ACC112 (cell line): ENCODE measurements at regions not wholly inside any gene's neighbourhood (a gene's known extent, or its start where the extent isn't known, plus 50 kb on each side); places are given as distances from the start of the nearest gene placed in this dataset.
"Not testable (repeated sequence)": the region's sequence is repeated elsewhere in the genome, so short reads cannot be mapped to it uniquely, and the experiment has no call there.

ENCODE experiments used
- H2AFZ ChIP-seq: fragments of 200-600 bp; sonication (generic); one replicate; pipeline ENCODE4 v1.6.0; 2017; ENCODE audit warnings: antibody characterized with exemption, low read length; ENCODE audit not compliant: unreplicated experiment
- H3K27ac ChIP-seq: fragments of 200-600 bp; sonication (generic); 2 replicates; pipeline ENCODE4 v1.5.1; 2014; ENCODE audit warnings: low read depth, mild to moderate bottlenecking, antibody characterized with exemption, low read length, moderate library complexity
- H3K27me3 ChIP-seq: fragments of 200-600 bp; sonication (generic); 2 replicates; pipeline ENCODE4 v1.6.1; 2014; ENCODE audit warnings: mild to moderate bottlenecking, antibody characterized with exemption, low read length, moderate library complexity, mixed read lengths; ENCODE audit not compliant: insufficient read depth
- H3K36me3 ChIP-seq: fragments of 200-600 bp; sonication (generic); 2 replicates; pipeline ENCODE4 v1.6.1; 2016; ENCODE audit warnings: mild to moderate bottlenecking, antibody characterized with exemption, low read length, moderate library complexity, mixed read lengths; ENCODE audit not compliant: insufficient read depth
- H3K4me1 ChIP-seq: fragments of 200-600 bp; sonication (generic); one replicate; pipeline ENCODE4 v1.6.1; 2016; ENCODE audit warnings: low read length, mixed read lengths; ENCODE audit not compliant: insufficient read depth, unreplicated experiment, control insufficient read depth
- H3K4me3 ChIP-seq: fragments of 200-600 bp; sonication (generic); 2 replicates; pipeline ENCODE4 v1.5.1; 2014; ENCODE audit warnings: mild to moderate bottlenecking, low read depth, low read length
- H3K79me2 ChIP-seq: fragments of 200-600 bp; sonication (generic); one replicate; pipeline ENCODE4 v1.6.0; 2016; ENCODE audit warnings: low read length; ENCODE audit not compliant: control insufficient read depth, unreplicated experiment, insufficient read depth

GRCh38 chr5:32859211-32859641, 148.1 kb downstream of the NPR3 start:
- Histone ChIP-seq H2AFZ (no peak overlapping the region), H3K79me2 (no peaks in the 10 kb centered on the region), H3K27ac (no peak overlapping the region; the same call in 1 of the 2 replicates), H3K4me3 (no peak overlapping the region), H3K27me3 (no peaks in the 10 kb centered on the region), H3K36me3 (no peaks in the 10 kb centered on the region), H3K4me1 (peaks cover 3% of the 10 kb centered on the region)

DNA sequence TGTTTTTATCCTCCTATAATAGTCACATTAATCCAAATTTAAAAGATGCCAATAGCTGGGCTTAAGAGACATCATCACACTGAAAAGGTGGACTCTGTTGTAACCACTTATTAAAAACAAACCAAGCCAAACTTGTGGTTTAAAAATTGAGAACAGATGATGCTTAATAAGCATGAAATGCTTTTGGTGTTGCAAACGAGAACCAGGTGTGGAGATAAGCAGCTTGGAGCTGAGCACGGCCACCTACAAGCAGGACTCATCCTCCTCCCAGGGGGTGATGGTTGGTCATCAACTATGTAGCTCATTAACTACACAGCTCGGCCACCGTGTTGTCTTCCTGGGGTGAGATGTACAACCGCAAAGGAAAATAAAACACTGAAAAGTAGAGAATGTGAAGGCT, 154.4 kb downstream of the NPR3 start:
- H3K27ac ChIP-seq: no peak overlapping the region
- H3K79me2 ChIP-seq: no peaks in the 10 kb centered on the region
- H3K4me1 ChIP-seq: no peaks in the 10 kb centered on the region
- H3K4me3 ChIP-seq: no peak overlapping the region
- no peaks in the 10 kb centered on the region for H3K36me3 ChIP-seq
- H2AFZ ChIP-seq: no peak overlapping the region
- H3K27me3 ChIP-seq: no peaks in the 10 kb centered on the region

- Histone ChIP-seq H3K4me3 (no peak overlapping the region), H3K36me3 (no peaks in the 10 kb centered on the region), H3K79me2 (no peaks in the 10 kb centered on the region), H3K27ac (no peak overlapping the region), H3K4me1 (no peaks in the 10 kb centered on the region), H3K27me3 (no peaks in the 10 kb centered on the region), H2AFZ (no peak overlapping the region)
Observed at GRCh38 chr5:32866138-32866537, 155.0 kb downstream of the NPR3 start.

DNA sequence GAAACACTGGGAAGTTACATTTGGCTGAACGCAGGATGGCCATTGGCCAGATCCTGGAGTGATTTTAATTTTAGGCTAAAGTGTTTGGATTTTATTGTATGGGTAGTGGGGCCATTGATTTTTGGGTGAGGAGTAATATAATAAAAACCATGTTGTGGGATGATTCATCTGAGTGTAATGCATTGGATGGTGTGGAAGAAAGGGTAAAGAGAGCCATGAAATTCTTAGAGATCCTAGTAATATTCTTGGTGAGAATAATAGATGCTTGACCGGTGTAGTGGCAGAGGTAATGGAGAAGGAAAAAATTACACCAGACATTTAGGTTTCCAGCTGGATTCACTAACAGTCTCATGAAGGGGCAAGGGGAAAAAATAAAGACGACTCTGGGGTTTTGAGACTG, 158.1 kb downstream of the NPR3 start:
- Histone ChIP-seq H3K27me3 (no peaks in the 10 kb centered on the region), H3K4me1 (no peaks in the 10 kb centered on the region), H3K36me3 (no peaks in the 10 kb centered on the region), H3K79me2 (no peaks in the 10 kb centered on the region), H2AFZ (no peak overlapping the region), H3K27ac (no peak overlapping the region), H3K4me3 (no peak overlapping the region)

DNA sequence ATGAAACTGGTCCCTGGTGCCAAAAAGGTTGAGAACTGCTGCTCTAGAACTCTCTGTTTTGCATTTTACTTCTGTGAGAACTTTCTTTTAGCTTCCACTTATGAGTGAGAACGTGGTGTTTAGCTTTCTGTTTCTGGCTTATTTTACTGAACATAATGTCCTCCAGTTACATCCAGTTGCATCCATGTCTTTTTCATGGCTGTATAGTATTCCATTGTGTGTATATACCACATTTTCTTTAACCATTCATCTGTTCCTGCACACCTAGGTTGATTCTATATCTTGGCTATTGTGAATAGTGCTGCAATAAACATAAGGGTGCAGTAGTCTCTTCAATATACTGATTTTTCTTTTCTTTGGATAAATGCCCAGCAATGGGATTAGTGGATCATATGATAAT, 165.7 kb downstream of the NPR3 start:
- H3K36me3 ChIP-seq: no peaks in the 10 kb centered on the region
- H3K27ac ChIP-seq: no peak overlapping the region
- no peaks in the 10 kb centered on the region for H3K79me2 ChIP-seq
- no peaks in the 10 kb centered on the region for H3K27me3 ChIP-seq
- H3K4me3 ChIP-seq: no peak overlapping the region
- H3K4me1 ChIP-seq: no peaks in the 10 kb centered on the region
- no peak overlapping the region for H2AFZ ChIP-seq

DNA sequence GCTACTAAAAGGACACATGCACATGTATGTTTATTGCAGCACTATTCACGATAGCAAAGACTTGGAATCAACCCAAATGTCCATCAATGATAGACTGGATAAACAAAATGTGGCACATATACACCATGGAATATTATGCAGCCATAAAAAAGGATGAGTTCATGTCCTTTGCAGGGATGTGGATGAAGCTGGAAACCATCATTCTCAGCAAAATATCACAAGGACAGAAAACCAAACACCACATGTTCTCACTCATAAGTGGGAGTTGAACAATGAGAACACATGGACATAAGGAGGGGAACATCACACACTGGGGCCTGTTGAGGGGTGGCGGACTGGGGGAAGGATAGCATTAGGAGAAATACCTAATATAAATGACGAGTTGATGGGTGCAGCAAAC, 168.2 kb downstream of the NPR3 start:
- not testable (repeated sequence) for H3K79me2 ChIP-seq, H3K36me3 ChIP-seq, H3K4me1 ChIP-seq, H3K27ac ChIP-seq, H2AFZ ChIP-seq, H3K27me3 ChIP-seq, H3K4me3 ChIP-seq

- Histone ChIP-seq H2AFZ (no peak overlapping the region), H3K79me2 (no peaks in the 10 kb centered on the region), H3K36me3 (no peaks in the 10 kb centered on the region), H3K27me3 (no peaks in the 10 kb centered on the region), H3K4me3 (no peak overlapping the region), H3K27ac (no peak overlapping the region), H3K4me1 (no peaks in the 10 kb centered on the region)
Observed at GRCh38 chr5:32880796-32881195, 169.7 kb downstream of the NPR3 start.

DNA sequence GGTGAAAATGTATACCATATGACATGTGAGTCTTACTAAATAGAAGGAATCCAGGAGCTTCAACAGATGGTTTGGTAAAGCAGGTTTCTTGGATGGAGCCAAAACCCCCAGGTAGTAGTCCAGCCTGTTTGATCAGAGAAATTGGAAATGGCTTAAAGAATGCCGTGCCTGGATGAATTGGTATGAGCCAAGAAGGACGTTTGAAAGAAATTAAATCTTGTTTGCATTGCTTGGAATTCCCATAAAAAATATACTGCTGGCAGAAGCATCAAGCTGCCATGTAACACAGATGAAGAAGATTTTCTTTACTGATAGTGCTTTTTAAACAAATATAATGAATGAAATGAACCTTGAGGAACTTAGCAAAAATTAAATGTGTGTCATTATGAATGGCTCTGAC, 176.3 kb downstream of the NPR3 start:
- no peaks in the 10 kb centered on the region for H3K27me3 ChIP-seq
- H2AFZ ChIP-seq: no peak overlapping the region
- no peaks in the 10 kb centered on the region for H3K79me2 ChIP-seq
- H3K36me3 ChIP-seq: no peaks in the 10 kb centered on the region
- no peak overlapping the region for H3K27ac ChIP-seq
- no peak overlapping the region for H3K4me3 ChIP-seq
- H3K4me1 ChIP-seq: no peaks in the 10 kb centered on the region

GRCh38 chr5:32889078-32889477, 178.0 kb downstream of the NPR3 start:
- Histone ChIP-seq H3K27ac (no peak overlapping the region), H3K4me3 (no peak overlapping the region), H3K27me3 (no peaks in the 10 kb centered on the region), H3K36me3 (no peaks in the 10 kb centered on the region), H3K4me1 (no peaks in the 10 kb centered on the region), H2AFZ (no peak overlapping the region), H3K79me2 (no peaks in the 10 kb centered on the region)

DNA sequence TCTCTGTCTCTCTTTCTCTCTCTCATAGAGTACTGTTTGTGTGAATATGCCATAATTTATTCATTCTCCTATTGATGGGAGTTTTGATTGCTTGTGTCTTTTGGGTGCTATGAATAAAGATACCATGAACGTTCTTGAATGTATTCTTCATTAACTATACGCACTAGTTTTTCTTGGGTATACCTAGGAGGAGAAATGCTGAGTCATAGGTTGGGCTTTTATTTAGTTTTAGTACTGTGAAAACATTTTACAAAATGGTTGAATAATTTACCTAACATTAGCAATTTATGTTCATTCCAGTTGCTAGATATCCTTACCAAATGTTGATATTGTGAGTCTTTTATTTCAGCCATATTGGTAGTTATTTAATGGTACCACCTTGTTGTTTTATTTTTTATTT, 192.5 kb downstream of the NPR3 start:
- Histone ChIP-seq H2AFZ (no peak overlapping the region), H3K27ac (no peak overlapping the region)

GRCh38 chr5:32908641-32909040, 197.5 kb downstream of the NPR3 start:
- H3K27me3 ChIP-seq: no peaks in the 10 kb centered on the region
- no peaks in the 10 kb centered on the region for H3K79me2 ChIP-seq
- H3K4me3 ChIP-seq: no peak overlapping the region
- H2AFZ ChIP-seq: no peak overlapping the region
- no peaks in the 10 kb centered on the region for H3K4me1 ChIP-seq
- no peak overlapping the region for H3K27ac ChIP-seq
- H3K36me3 ChIP-seq: no peaks in the 10 kb centered on the region

More for the DNA sequence above, 192.5 kb downstream of the NPR3 start:
- Histone ChIP-seq H3K79me2 (no peaks in the 10 kb centered on the region), H3K4me1 (no peaks in the 10 kb centered on the region), H3K36me3 (no peaks in the 10 kb centered on the region), H3K27me3 (no peaks in the 10 kb centered on the region), H3K4me3 (no peak overlapping the region)

- H2AFZ ChIP-seq: no peak overlapping the region
- no peak overlapping the region for H3K4me3 ChIP-seq
- H3K27ac ChIP-seq: no peak overlapping the region
- H3K4me1 ChIP-seq: no peaks in the 10 kb centered on the region
- no peaks in the 10 kb centered on the region for H3K79me2 ChIP-seq
- no peaks in the 10 kb centered on the region for H3K36me3 ChIP-seq
- H3K27me3 ChIP-seq: no peaks in the 10 kb centered on the region
Observed at GRCh38 chr5:32909207-32909606, 198.1 kb downstream of the NPR3 start.
